ENCODE measurements at regions not wholly inside any gene's neighbourhood (a gene's known extent, or its start where the extent isn't known, plus 50 kb on each side); places are given as distances from the start of the nearest gene placed in this dataset.

DNA sequence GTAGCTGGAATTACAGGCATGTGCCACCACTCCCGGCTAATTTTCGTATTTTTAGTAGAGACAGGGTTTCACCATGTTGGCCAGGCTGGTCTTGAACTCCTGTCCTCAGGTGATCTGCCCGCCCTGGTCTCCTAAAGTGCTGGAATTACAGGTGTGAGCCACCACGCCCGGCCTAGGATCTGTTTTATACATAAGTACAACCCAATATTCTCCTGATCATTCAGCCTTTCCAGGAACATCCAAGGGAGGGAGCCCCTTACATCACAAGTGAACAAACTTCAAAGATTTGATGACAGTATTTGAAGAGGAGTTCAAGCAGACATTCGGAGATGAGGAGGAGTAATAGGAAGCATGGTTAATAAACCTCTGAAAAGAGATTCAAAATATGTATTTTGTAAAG is 54.9 kb upstream of the RAB3GAP2 start:
- Histone ChIP-seq H3K36me3 (no peaks in the 10 kb centered on the region), H3K9me3 (no peaks in the 10 kb centered on the region), H3K4me3 (no peak overlapping the region), H3K27ac (no peak overlapping the region), H3K27me3 (no peaks in the 10 kb centered on the region), H3K4me1 (no peaks in the 10 kb centered on the region)
- TF ChIP-seq, protein P1, sequence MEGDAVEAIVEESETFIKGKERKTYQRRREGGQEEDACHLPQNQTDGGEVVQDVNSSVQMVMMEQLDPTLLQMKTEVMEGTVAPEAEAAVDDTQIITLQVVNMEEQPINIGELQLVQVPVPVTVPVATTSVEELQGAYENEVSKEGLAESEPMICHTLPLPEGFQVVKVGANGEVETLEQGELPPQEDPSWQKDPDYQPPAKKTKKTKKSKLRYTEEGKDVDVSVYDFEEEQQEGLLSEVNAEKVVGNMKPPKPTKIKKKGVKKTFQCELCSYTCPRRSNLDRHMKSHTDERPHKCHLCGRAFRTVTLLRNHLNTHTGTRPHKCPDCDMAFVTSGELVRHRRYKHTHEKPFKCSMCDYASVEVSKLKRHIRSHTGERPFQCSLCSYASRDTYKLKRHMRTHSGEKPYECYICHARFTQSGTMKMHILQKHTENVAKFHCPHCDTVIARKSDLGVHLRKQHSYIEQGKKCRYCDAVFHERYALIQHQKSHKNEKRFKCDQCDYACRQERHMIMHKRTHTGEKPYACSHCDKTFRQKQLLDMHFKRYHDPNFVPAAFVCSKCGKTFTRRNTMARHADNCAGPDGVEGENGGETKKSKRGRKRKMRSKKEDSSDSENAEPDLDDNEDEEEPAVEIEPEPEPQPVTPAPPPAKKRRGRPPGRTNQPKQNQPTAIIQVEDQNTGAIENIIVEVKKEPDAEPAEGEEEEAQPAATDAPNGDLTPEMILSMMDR (IDR thresholded peaks at IDR 0.05): no peak
- TF ChIP-seq POLR2A (IDR thresholded peaks at IDR 0.05) (no peak), POLR2AphosphoS5 (IDR thresholded peaks at IDR 0.05) (no peak)
- no peak for DNase-seq (ENCODE audit: low spot score in 2 of 2)
- intact Hi-C loops (cut with DNase I; ENCODE audit: low total_unique reads): no loop called here

- Histone ChIP-seq H3K27ac (no peak overlapping the region), H3K4me1 (no peaks in the 10 kb centered on the region), H3K4me3 (no peak overlapping the region), H3K9me3 (no peaks in the 10 kb centered on the region), H3K27me3 (no peaks in the 10 kb centered on the region), H3K36me3 (no peaks in the 10 kb centered on the region)
- TF ChIP-seq POLR2A (IDR thresholded peaks at IDR 0.05) (no peak), POLR2AphosphoS5 (IDR thresholded peaks at IDR 0.05) (no peak)
- TF ChIP-seq, protein P1 (IDR thresholded peaks at IDR 0.05): no peak
- DNase-seq (ENCODE audit: low spot score in 2 of 2): no peak
- intact Hi-C loops (cut with DNase I; ENCODE audit: low total_unique reads): no loop called here
Measured at GRCh38 chr1:220326578-220326977, 54.3 kb upstream of the RAB3GAP2 start.

- intact Hi-C loops (cut with DNase I; ENCODE audit: low total_unique reads): no loop called here
- Histone ChIP-seq H3K4me3 (no peak overlapping the region), H3K27me3 (no peaks in the 10 kb centered on the region), H3K9me3 (no peaks in the 10 kb centered on the region), H3K4me1 (no peaks in the 10 kb centered on the region), H3K27ac (no peak overlapping the region), H3K36me3 (no peaks in the 10 kb centered on the region)
- DNase-seq (ENCODE audit: low spot score in 2 of 2): no peak
- TF ChIP-seq, protein P1 (IDR thresholded peaks at IDR 0.05): no peak
- no peak for TF ChIP-seq POLR2A (IDR thresholded peaks at IDR 0.05)
- no peak for TF ChIP-seq POLR2AphosphoS5 (IDR thresholded peaks at IDR 0.05)
Measured at GRCh38 chr1:220325306-220325995, 53.2 kb upstream of the RAB3GAP2 start.

DNA sequence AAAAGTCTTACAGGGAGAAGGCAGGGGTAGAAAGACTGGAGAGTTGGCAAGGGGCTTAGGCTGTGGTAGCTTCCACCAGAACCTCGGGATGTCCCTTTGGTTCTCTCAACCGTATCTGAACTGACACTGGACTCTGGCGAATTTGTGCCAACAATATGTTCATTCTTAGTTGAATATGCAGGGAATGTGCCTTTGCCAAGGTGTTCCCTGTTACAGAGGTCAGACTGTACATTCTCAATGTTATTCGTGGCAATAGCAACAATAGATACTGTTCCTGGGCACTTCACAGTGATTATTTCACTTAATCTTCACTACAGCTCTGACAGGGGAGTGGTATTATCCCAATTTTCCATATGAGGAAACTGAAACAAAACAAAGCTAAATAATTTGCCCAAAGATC is 51.5 kb upstream of the RAB3GAP2 start:
- H3K4me1 ChIP-seq: no peaks in the 10 kb centered on the region
- intact Hi-C loops (cut with DNase I; ENCODE audit: low total_unique reads): no loop called here
- TF ChIP-seq POLR2AphosphoS5 (IDR thresholded peaks at IDR 0.05) (no peak), POLR2A (IDR thresholded peaks at IDR 0.05) (no peak)
- TF ChIP-seq, protein P1 (IDR thresholded peaks at IDR 0.05): no peak

GRCh38 chr1:220322570-220322969 is 50.3 kb upstream of the RAB3GAP2 start:
- Histone ChIP-seq H3K9me3 (no peaks in the 10 kb centered on the region), H3K4me3 (no peak overlapping the region), H3K36me3 (no peaks in the 10 kb centered on the region), H3K27ac (no peak overlapping the region), H3K4me1 (no peaks in the 10 kb centered on the region), H3K27me3 (no peaks in the 10 kb centered on the region)
- intact Hi-C loops (cut with DNase I; ENCODE audit: low total_unique reads): no loop called here
- no peak for DNase-seq (ENCODE audit: low spot score in 2 of 2)
- TF ChIP-seq, protein P1 (IDR thresholded peaks at IDR 0.05): no peak
- TF ChIP-seq POLR2AphosphoS5 (IDR thresholded peaks at IDR 0.05) (no peak), POLR2A (IDR thresholded peaks at IDR 0.05) (no peak)

More for the DNA sequence above, 51.5 kb upstream of the RAB3GAP2 start:
- Histone ChIP-seq H3K36me3 (no peaks in the 10 kb centered on the region), H3K27me3 (no peaks in the 10 kb centered on the region), H3K27ac (no peak overlapping the region), H3K4me3 (no peak overlapping the region), H3K9me3 (no peaks in the 10 kb centered on the region)
- no peak for DNase-seq (ENCODE audit: low spot score in 2 of 2)
